ENCODE measurements at regions not wholly inside any gene's neighbourhood (a gene's known extent, or its start where the extent isn't known, plus 50 kb on each side); places are given as distances from the start of the nearest gene placed in this dataset.
"Not testable (repeated sequence)": the region's sequence is repeated elsewhere in the genome, so short reads cannot be mapped to it uniquely, and the experiment has no call there.

GRCh38 chr6:57946084-57946768 lies 628.8 kb downstream of the PRIM2 start:
- H3K27ac ChIP-seq (ENCODE audit: low read depth, low read length, severe bottlenecking); H3K9me3 ChIP-seq (ENCODE audit: control insufficient read depth, low read length); H3K4me1 ChIP-seq (ENCODE audit: control insufficient read depth, insufficient read depth, low read length, poor library complexity, severe bottlenecking); H3K36me3 ChIP-seq (ENCODE audit: control insufficient read depth, insufficient read depth, low read length); H3K4me3 ChIP-seq (ENCODE audit: extremely low read depth, insufficient read depth, low read length, poor library complexity, severe bottlenecking): not testable (repeated sequence)
- WGBS, 2 experiments (ENCODE audit: insufficient coverage in 2 of 2): 72 to 84% methylated on average over 2 to 4 of the region's 7 CpGs

- WGBS, 2 experiments (ENCODE audit: insufficient coverage in 2 of 2): 89 to 96% methylated on average over 3 to 4 of the region's 11 CpGs
- not testable (repeated sequence) for H3K27ac ChIP-seq (ENCODE audit: low read depth, low read length, severe bottlenecking); H3K4me1 ChIP-seq (ENCODE audit: control insufficient read depth, insufficient read depth, low read length, poor library complexity, severe bottlenecking); H3K4me3 ChIP-seq (ENCODE audit: extremely low read depth, insufficient read depth, low read length, poor library complexity, severe bottlenecking); H3K9me3 ChIP-seq (ENCODE audit: control insufficient read depth, low read length); H3K36me3 ChIP-seq (ENCODE audit: control insufficient read depth, insufficient read depth, low read length)
Observed at GRCh38 chr6:57946769-57947091, 629.3 kb downstream of the PRIM2 start.

DNA sequence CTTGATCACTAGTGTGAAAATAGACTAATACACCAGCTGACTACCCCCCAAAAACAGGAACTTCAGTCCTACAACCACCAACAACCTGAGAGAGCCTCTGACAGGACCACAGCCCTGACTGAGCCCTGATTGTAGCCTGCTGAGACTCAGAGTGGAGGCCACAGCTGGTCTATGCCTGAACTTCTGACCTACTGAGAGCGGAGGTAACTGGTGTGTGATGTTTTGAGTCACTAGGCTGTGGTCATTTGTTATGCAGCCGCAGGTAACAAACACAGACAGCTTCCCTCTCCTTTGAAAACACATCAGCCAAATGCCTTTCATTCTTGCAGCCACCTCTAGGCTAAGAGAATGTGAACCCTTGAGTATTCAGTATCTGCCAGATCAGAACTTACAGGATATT lies 631.1 kb downstream of the PRIM2 start:
- H3K9me3 ChIP-seq (ENCODE audit: control insufficient read depth, low read length); H3K27ac ChIP-seq (ENCODE audit: low read depth, low read length, severe bottlenecking); H3K4me1 ChIP-seq (ENCODE audit: control insufficient read depth, insufficient read depth, low read length, poor library complexity, severe bottlenecking); H3K36me3 ChIP-seq (ENCODE audit: control insufficient read depth, insufficient read depth, low read length); H3K4me3 ChIP-seq (ENCODE audit: extremely low read depth, insufficient read depth, low read length, poor library complexity, severe bottlenecking): not testable (repeated sequence)
- WGBS, 2 experiments (ENCODE audit: insufficient coverage in 2 of 2): no CpG with 5 or more reads among the region's 2 CpGs

- not testable (repeated sequence) for H3K4me1 ChIP-seq (ENCODE audit: control insufficient read depth, insufficient read depth, low read length, poor library complexity, severe bottlenecking); H3K4me3 ChIP-seq (ENCODE audit: extremely low read depth, insufficient read depth, low read length, poor library complexity, severe bottlenecking)
- WGBS, 2 experiments (ENCODE audit: insufficient coverage in 2 of 2): 83% methylated on average over 1 of the region's 4 CpGs; no CpG with 5 or more reads in 1 of the 2 experiments
Observed at GRCh38 chr6:57950430-57950829, 633.0 kb downstream of the PRIM2 start.

GRCh38 chr6:57966757-57967156 lies 649.3 kb downstream of the PRIM2 start:
- H3K27ac ChIP-seq (ENCODE audit: low read depth, low read length, severe bottlenecking); H3K9me3 ChIP-seq (ENCODE audit: control insufficient read depth, low read length); H3K4me1 ChIP-seq (ENCODE audit: control insufficient read depth, insufficient read depth, low read length, poor library complexity, severe bottlenecking); H3K4me3 ChIP-seq (ENCODE audit: extremely low read depth, insufficient read depth, low read length, poor library complexity, severe bottlenecking); H3K36me3 ChIP-seq (ENCODE audit: control insufficient read depth, insufficient read depth, low read length): not testable (repeated sequence)

More at GRCh38 chr6:57950430-57950829, 633.0 kb downstream of the PRIM2 start:
- H3K27ac ChIP-seq (ENCODE audit: low read depth, low read length, severe bottlenecking); H3K36me3 ChIP-seq (ENCODE audit: control insufficient read depth, insufficient read depth, low read length); H3K9me3 ChIP-seq (ENCODE audit: control insufficient read depth, low read length): not testable (repeated sequence)

DNA sequence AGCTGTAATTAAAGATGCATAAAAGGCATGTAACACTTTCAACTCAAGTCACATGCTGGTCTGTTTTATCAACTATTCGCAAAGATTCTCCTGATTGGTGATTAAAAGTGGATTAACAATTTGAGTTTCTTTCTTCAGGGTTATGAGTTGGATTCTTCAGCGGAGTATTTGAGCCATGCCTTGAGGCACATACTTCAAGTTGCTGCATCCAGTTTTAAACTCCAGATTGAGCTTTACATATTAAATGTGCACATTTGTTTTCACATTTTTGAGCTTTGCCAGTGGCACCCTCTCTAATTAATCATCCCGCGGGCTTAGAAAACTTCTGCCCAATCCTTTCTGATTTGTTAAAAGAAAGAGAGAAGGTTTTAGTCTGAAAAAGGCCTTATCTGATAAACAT lies 654.5 kb downstream of the PRIM2 start:
- H3K4me3 ChIP-seq (ENCODE audit: extremely low read depth, insufficient read depth, low read length, poor library complexity, severe bottlenecking); H3K36me3 ChIP-seq (ENCODE audit: control insufficient read depth, insufficient read depth, low read length); H3K9me3 ChIP-seq (ENCODE audit: control insufficient read depth, low read length); H3K4me1 ChIP-seq (ENCODE audit: control insufficient read depth, insufficient read depth, low read length, poor library complexity, severe bottlenecking); H3K27ac ChIP-seq (ENCODE audit: low read depth, low read length, severe bottlenecking): not testable (repeated sequence)
- 80 to 100% methylated on average over 1 of the region's 4 CpGs for WGBS, 2 experiments (ENCODE audit: insufficient coverage in 2 of 2)

DNA sequence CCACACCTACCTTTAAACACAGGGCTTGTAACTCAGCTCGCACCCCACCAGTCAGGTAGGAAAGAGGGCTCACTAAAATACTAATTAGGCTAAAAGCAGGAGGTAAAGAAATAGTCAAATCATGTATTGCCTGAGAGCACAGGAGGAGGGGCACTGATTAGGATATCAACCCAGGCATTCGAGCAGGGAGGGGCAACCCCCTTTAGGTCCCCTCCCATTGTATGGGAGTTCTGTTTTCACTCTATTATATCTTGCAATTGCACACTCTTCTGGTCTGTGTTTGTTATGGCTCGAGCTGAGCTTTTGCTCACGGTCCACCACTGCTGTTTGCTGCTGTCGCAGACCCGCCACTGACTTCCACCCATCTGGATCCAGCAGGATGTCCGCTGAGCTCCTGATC lies 657.2 kb downstream of the PRIM2 start:
- H3K4me1 ChIP-seq (ENCODE audit: control insufficient read depth, insufficient read depth, low read length, poor library complexity, severe bottlenecking): no peaks in the 10 kb centered on the region
- H3K4me3 ChIP-seq (ENCODE audit: extremely low read depth, insufficient read depth, low read length, poor library complexity, severe bottlenecking): no peak overlapping the region
- WGBS, 2 experiments (ENCODE audit: insufficient coverage in 2 of 2): 69 to 88% methylated on average over 5 of the region's 7 CpGs
- H3K36me3 ChIP-seq (ENCODE audit: control insufficient read depth, insufficient read depth, low read length): no peaks in the 10 kb centered on the region
- H3K27ac ChIP-seq (ENCODE audit: low read depth, low read length, severe bottlenecking): no peak overlapping the region
- no peaks in the 10 kb centered on the region for H3K9me3 ChIP-seq (ENCODE audit: control insufficient read depth, low read length)

DNA sequence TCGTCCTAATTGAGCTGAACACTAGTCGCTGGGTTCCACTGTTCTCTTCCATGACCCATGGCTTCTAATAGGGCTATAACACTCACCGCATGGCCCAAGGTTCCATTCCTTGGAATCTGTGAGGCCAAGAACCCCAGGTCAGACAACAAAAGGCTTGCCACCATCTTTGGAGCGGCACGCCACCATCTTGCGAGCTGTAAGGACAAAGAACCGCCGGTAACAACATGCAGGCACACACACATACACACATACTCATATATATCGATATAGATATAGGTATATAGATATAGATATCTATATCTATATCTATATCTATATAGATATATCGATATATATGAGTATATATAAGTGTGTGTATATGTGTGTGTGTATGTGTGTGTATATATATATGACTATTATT lies 657.7 kb downstream of the PRIM2 start:
- WGBS, 2 experiments (ENCODE audit: insufficient coverage in 2 of 2): 75% methylated on average over 2 of the region's 10 CpGs
- H3K4me1 ChIP-seq (ENCODE audit: control insufficient read depth, insufficient read depth, low read length, poor library complexity, severe bottlenecking); H3K36me3 ChIP-seq (ENCODE audit: control insufficient read depth, insufficient read depth, low read length); H3K27ac ChIP-seq (ENCODE audit: low read depth, low read length, severe bottlenecking); H3K4me3 ChIP-seq (ENCODE audit: extremely low read depth, insufficient read depth, low read length, poor library complexity, severe bottlenecking); H3K9me3 ChIP-seq (ENCODE audit: control insufficient read depth, low read length): not testable (repeated sequence)

DNA sequence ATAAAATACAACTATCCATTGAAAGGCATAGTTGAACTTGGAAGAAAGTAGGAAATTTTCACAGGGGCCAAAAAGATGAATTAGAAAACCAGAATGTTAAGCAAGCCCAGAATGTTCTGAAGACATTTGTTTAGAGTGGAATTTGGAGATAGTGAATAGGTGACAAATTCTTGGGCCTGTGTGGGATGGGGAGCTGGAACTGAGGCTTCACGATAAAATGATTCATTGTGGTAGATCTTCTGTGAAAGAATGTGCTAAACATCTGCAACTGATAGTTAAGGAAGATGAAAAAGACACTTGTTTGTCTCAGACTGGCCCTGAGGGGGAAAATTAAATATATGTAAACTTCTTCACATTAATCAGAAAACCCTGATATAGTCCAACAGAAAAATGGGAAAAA lies 658.9 kb downstream of the PRIM2 start:
- no CpG with 5 or more reads among the region's 1 CpG for WGBS, 2 experiments (ENCODE audit: insufficient coverage in 2 of 2)
- H3K27ac ChIP-seq (ENCODE audit: low read depth, low read length, severe bottlenecking); H3K4me3 ChIP-seq (ENCODE audit: extremely low read depth, insufficient read depth, low read length, poor library complexity, severe bottlenecking); H3K9me3 ChIP-seq (ENCODE audit: control insufficient read depth, low read length); H3K4me1 ChIP-seq (ENCODE audit: control insufficient read depth, insufficient read depth, low read length, poor library complexity, severe bottlenecking); H3K36me3 ChIP-seq (ENCODE audit: control insufficient read depth, insufficient read depth, low read length): not testable (repeated sequence)

- WGBS, 2 experiments (ENCODE audit: insufficient coverage in 2 of 2): no CpG with 5 or more reads among the region's 1 CpG
- H3K4me1 ChIP-seq (ENCODE audit: control insufficient read depth, insufficient read depth, low read length, poor library complexity, severe bottlenecking); H3K27ac ChIP-seq (ENCODE audit: low read depth, low read length, severe bottlenecking); H3K36me3 ChIP-seq (ENCODE audit: control insufficient read depth, insufficient read depth, low read length); H3K4me3 ChIP-seq (ENCODE audit: extremely low read depth, insufficient read depth, low read length, poor library complexity, severe bottlenecking); H3K9me3 ChIP-seq (ENCODE audit: control insufficient read depth, low read length): not testable (repeated sequence)
Observed at GRCh38 chr6:57983603-57984002, 666.2 kb downstream of the PRIM2 start.

DNA sequence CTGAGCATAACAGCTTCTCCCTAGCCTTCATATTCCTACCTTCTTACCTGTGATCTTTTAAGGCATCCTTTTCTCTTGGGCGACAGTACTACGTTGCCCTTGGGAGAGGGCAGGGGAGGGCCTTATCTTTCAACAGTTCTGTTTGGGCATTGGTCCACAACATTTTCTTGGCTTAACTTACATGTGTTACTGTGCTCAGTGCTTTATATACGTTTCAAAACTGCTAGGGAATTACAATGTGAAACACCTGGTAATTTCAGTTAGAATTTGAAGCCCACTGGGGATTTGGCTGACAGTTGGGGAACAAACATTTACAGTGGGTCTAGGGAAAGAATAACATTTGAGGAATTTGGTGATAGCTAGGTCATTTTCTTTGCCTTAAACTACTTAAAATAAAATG lies 667.1 kb downstream of the PRIM2 start:
- H3K4me3 ChIP-seq (ENCODE audit: extremely low read depth, insufficient read depth, low read length, poor library complexity, severe bottlenecking); H3K9me3 ChIP-seq (ENCODE audit: control insufficient read depth, low read length); H3K36me3 ChIP-seq (ENCODE audit: control insufficient read depth, insufficient read depth, low read length); H3K27ac ChIP-seq (ENCODE audit: low read depth, low read length, severe bottlenecking); H3K4me1 ChIP-seq (ENCODE audit: control insufficient read depth, insufficient read depth, low read length, poor library complexity, severe bottlenecking): not testable (repeated sequence)
- 0 to 20% methylated on average over 1 of the region's 3 CpGs for WGBS, 2 experiments (ENCODE audit: insufficient coverage in 2 of 2)

DNA sequence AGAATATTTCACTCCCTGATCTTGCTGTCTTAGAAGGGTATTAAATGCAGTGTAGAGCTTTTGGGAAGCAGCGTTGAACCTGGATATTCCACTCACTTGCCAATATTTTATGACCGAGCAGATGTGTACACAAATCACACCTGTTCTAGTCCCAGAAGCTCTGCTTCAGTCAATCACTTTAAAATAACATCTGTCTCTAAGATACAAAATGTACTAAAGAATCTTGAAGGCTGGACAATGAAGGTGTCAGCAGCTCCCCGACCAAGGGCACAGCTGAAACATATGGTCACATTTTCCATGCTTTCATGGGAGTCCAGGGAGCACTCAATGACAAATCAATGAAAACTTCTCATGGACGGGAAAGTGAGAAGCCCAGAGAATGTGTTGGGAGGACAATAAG lies 668.3 kb downstream of the PRIM2 start:
- 46 to 52% methylated on average over 2 of the region's 4 CpGs for WGBS, 2 experiments (ENCODE audit: insufficient coverage in 2 of 2)
- H3K4me1 ChIP-seq (ENCODE audit: control insufficient read depth, insufficient read depth, low read length, poor library complexity, severe bottlenecking); H3K9me3 ChIP-seq (ENCODE audit: control insufficient read depth, low read length); H3K27ac ChIP-seq (ENCODE audit: low read depth, low read length, severe bottlenecking); H3K36me3 ChIP-seq (ENCODE audit: control insufficient read depth, insufficient read depth, low read length); H3K4me3 ChIP-seq (ENCODE audit: extremely low read depth, insufficient read depth, low read length, poor library complexity, severe bottlenecking): not testable (repeated sequence)

All from mesodermal cell (in vitro differentiated cells).